ENCODE measurements at regions not wholly inside any gene's neighbourhood (a gene's known extent, or its start where the extent isn't known, plus 50 kb on each side); places are given as distances from the start of the nearest gene placed in this dataset.
"Not testable (repeated sequence)": the region's sequence is repeated elsewhere in the genome, so short reads cannot be mapped to it uniquely, and the experiment has no call there.

DNA sequence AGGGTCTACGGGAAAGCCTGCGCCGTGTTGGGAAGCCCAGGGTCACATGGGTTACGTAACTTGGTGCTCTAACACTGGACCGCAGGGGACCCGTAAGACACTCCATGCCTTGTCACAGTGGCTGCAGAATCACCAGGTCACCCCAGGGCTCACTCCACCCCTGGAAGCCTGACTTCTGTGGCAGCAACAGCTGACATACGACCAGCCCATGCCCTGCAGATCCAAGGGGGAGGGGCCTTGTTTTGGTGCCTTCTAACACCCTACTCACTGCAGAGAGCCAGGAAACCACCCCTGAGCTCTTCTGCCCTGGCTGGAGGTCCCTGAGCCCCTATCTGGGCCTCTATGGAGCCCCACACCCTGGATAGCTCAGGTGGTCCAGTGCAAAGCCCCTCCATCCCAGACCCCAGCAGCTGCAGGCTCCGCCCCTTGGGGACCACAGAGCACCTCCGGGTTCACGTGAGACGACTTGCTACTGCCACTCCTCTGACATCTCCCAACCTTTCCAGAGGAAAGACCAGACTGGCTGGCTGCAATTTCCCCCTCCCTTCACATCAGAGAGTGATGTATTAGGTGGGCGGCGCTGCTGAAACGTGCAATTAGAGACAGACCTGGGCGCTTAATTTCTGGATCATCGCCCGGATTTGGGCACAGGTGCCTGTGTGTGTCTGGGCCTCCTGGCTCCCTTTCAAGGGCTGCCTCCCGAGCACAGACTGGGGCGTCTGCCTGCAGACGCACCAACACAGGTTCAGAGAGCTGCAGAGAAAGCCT is 296.6 kb upstream of the SFSWAP start:
- not testable (repeated sequence) for DNase-seq (ENCODE audit: low read depth in 2 of 2)

DNA sequence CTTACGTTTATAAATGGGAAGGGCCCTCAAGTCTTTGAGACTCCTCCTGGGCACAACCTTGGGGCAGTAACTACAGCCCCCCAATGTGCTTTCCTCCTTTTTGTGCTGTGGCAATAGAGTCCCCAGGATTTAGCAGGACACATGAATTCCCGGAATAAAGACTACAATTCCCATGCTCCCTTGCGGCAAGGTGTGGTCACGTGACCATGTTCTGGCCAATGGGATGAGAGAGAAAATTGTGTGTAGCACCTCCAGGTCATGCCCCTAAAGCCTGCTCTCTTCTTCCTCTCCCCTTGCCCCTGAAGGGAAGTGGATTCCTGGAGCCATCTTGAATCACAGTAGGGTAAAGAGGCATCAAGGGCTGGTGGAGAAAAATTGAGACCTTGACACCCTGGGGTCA is 295.1 kb upstream of the SFSWAP start:
- DNase-seq (ENCODE audit: low read depth in 2 of 2) = no peak

DNA sequence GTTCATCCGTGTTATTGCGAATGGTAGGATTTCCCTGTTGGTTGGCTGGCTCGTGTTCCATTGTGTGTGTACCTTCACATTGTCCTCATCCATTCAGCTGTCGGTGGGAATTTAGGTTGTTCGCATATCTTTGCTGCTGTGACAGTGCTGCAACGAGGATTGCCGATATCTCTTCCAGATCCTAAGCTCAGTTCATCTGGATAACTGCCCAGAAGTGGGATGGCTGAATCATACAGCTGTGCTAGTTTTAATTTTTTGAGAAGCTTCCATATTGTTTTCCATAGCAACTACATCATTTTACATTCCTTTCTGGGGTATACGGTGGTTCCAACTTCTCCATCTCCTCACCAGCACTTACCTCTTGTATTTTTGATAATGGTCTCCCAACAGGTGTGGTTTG is 292.8 kb upstream of the SFSWAP start:
- no peak for DNase-seq (ENCODE audit: low read depth in 2 of 2)

DNA sequence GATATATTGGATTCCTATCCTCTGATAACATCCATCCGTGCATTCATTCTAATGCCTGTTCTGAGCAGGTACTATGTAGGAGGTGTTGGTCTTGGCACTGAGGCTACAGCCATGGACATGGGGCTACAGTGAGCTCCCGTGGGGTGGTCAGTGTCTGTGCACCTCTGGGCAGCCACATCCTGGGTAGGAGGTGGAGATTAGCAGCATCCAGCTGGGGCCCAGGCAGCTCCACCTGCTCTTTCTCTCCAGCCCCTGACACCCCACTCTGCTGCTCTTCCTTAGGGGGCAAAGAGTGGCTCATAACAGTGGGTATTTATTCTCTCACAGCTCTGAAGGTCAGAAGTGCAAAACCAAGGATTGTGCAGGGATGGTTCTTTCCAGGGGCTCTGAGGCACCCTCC is 292.0 kb upstream of the SFSWAP start:
- no peak for DNase-seq (ENCODE audit: low read depth in 2 of 2)

DNA sequence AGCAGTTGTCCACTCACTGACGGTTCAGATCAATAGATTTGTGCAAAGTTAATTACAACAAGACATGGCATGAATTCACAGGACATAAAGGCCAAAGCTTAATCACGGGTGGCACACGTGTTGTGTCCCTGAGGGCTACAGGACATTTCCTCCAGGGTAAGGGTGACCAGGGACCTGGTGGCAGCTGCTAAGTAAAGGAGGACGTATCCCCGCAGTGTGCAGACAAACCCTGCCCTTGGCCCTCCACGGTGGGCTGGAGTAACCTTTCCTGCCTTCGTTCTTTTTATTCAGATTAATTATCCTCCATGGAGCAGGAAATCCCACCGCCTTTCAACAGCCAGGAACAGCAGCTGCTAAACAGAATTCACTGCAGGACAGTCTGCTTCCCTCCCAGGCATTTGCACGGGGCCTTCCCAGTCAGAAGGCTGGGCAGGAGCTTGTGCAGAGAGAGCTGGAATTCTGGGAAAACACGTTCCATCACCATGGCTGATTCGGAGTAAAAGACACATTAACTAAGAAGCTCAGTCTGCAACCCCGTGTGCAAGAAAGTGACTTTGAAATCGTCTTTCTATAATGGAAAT is 289.9 kb upstream of the SFSWAP start:
- no peak for DNase-seq (ENCODE audit: low read depth in 2 of 2)

DNA sequence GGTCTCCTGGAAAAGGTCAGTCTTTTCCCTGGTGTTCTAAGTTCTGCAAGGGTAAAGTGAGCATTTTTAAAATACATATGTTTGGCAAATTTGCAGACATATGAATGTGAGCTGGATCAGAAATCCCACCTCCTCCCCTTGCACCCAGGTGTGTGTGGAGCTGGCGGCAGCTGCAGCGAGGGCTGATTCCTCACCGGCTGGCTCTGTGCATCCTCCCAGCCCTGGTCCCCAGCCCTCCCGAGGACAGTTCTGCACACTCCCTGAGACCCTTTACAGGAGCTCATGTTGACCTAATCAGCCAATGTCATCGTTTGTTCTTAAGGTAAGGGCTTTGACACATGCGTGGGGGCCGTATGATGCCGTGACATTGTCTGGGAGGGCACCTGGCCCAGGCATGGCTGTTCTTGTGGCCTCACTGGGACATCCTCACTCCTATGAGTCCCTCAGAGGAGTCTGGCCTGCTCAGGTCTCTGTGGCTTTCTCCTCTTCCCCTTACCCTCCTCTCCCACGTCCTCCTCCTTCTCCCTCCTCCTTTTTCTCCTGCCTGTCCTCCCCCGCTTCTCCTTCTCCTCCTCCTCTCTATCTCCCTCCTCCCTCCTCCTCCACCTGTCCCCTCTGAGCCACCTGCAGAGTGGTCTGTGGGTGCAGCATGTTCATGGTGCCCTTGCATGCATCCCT is 289.2 kb upstream of the SFSWAP start:
- no peak for DNase-seq (ENCODE audit: low read depth in 2 of 2)

DNA sequence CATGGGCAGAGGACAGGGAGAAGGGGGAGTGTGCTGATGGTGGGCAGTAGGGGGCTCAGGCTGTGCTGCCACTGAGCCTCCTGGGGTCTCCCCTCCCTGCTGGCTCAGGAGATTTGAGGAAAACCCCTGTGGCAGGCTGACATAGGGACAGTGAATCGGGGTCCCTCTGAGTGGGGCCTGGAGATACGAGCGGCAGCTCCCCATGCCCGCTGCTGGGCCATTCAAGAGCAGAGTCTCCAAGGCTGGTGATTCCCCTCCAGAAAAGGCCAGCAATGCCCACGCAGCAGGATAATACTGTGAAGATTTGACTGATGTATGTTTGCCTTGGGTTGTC is 288.7 kb upstream of the SFSWAP start:
- no peak for DNase-seq (ENCODE audit: low read depth in 2 of 2)

DNA sequence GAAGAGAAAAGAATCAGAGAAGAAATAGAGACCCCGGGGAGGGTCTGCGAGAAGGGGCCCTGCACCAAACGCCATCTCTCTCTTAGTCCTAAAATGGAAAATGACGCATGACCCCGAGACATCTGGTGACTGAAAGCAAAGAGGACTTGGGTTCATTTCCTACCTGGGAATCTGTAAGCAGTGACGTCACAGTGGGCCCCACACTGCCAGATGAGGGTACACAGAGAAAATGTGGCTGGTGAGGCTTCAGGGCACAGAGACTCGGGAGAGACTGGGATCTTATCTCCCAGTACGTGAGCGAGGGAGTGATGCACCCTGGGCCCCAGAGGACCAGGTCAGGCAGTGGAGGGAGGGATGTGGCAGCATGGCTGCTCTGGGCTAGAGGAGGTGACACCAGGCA is 288.1 kb upstream of the SFSWAP start:
- no peak for DNase-seq (ENCODE audit: low read depth in 2 of 2)

DNA sequence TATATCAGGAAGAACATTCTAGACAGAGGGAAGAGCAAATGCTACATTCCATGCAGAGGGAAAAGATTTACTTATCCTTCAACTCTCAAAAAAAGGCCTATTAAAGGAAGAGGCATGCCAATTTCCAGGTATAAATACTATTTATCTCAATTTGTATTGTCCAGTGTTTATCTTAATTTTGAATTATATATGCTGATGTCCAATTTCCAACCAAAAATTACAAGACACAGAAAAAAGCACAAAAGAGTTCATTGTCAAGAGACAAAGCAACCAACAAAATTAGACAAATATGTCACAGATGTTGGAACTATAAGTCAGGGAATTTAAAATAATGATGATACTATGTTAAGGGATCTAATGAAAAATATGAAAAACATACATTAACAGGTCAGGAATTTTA is 286.6 kb upstream of the SFSWAP start:
- no peak for DNase-seq (ENCODE audit: low read depth in 2 of 2)

DNA sequence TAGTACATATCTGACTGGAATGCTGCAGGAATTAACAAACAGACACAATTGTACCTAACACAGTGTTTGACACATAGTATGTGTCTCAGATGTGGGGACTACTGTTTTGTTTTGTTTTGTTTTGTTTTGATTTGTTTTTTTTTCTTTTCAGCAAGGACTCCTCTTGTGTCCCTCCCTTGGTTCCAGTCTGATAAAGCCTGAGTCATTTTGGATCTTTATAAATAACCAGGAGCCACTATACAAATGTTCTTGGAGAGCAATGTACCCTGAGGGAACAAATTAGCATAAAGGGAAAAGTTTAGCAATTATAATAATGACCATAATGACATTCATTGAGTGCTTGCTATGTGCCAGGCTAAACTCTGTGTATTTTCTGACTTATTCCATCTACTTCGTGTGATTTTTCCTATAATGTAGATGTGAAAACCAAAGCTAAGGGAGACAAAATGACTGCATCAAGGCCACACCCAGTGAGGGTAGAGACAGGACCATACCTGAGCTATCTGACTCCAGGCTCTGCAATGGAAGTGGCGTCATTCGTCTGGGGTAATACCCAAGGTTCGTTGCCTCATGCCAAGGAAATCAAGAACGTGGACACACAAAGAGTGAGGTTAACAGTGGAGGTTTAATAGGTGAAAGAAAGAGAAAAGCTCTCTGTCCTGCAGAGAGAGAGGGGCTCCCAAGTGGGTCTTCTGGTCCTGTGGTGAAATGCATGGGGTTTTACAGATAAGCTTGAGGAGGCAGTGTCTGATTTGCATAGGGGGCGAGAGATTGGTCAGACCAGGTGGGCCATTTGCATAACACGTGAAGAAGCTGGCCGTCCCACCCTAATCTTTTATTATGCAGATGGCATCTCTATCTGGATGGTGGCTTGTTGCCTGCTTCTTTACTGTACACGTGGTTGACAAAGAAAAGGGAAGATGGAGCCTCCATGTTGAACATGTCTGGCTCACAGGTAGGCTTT is 285.5 kb upstream of the SFSWAP start:
- DNase-seq (ENCODE audit: low read depth in 2 of 2) = no peak

DNA sequence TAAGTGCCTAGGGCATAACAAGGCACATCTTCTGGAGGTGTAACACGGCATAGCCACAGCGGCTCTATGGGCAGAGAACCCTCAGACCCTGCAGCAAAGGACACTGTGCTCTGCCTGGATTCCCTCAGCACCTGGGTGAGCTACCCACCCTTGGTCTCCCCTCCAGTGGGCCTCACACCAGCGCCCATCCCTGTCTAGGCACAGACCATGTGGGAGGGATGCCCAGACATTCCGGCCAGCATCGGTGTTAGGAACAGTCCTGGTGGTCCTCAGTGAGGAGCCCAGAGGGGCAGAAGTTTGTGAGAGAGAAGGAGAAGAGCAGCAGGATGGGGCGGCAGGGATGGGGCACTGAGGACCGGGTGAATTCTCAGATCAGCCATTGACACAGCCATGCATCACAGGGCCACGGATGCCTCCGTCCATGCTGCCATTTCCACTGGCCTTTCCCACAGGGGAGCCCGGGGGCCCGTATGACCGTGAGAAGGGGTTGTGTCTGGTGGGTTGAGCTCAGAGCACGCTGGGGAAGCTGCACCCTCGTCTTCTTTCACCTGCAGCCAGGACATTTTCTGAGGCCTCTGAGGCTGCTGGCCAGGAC is 282.7 kb upstream of the SFSWAP start:
- no peak for DNase-seq (ENCODE audit: low read depth in 2 of 2)

DNA sequence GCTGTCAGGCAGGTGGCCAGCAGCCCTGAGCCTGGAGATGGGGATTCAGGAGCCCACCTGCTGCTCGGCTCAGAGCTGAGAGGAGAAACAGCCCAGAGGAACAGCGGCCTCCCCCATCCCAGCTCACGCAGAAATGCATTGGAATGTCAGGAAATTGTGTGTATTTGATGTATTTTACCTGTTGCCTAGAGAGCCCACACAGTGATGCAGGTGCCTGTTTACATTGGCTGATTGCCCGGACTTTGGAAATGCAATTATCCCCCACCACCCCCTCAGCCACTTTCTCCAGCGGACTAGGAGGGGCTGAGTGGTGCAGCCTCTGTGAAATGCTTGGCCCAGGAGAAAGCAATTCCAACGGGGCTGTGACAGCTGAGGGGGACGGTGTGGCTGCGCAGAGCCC is 281.7 kb upstream of the SFSWAP start:
- DNase-seq (ENCODE audit: low read depth in 2 of 2) = not testable (repeated sequence)

DNA sequence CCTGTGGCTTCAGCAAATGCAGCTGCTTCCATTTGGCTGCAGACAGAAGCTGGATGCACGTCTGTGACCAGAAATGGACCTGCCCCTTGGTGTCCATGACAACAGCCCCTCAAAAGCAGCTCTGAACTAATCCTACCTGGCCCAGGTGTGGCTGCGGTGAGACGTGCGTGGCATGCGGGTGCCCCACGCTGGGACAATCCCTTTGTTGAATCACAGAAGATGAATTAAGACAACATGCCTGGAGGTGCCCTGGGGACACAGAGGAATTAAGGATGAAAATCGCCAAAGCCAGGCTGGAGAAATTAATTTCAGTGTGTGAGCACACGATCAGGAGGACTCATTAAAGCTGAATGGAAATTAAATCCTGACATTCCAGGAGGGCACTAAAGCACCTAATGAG is 281.2 kb upstream of the SFSWAP start:
- DNase-seq (ENCODE audit: low read depth in 2 of 2) = not testable (repeated sequence)

DNA sequence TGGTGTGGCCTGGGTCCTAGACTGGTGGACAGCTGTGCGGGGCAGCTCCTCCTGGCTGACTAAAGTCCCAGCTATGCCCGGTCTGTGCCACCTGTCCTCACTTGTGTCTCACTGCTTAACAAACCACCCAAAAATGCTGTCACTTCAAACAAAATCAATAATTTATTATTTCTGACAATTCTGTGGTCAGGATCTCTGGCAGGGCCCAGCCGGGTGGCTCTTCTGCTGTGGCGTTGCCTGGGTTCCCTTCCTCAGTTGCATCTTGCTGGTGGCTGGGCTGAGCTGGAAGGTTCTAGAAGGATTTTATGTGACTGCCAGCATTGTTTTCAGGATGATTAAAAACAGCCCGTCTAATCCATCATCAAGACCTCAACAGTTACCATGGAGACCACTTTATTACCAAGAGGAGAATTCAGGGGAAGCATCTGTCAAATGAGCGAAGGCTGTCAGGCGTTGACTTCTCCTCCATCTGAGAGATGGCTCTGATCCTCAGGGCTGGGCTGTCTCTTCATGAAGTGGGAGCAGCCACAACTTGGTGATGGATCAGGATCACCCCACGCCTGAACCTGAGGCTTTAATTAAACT is 280.6 kb upstream of the SFSWAP start:
- no peak for DNase-seq (ENCODE audit: low read depth in 2 of 2)

DNA sequence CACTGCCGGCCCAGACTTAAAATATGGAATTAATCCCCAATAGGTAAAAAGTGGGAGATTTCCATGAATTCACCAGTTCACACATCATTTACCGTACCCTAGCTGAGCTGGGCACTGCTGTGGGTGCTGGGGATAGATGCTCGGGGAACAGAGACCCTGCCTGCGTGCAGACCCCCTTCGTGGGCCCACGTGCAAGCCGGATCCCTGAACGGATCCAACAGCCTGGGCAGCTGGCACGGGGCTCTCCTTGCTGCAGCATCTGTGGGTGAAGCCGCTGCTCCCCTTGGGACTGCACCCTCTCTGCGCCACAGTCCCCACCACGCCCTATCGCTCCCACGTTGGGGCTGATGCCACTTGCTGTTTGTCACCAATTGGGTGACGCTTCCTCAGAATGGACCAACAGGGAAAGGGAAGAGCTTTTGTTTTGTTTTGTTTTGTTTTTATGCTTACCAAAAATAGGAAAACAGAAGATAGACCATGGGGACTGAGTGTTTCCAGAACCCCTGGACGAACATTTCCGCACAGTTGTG is 279.7 kb upstream of the SFSWAP start:
- not testable (repeated sequence) for DNase-seq (ENCODE audit: low read depth in 2 of 2)

DNA sequence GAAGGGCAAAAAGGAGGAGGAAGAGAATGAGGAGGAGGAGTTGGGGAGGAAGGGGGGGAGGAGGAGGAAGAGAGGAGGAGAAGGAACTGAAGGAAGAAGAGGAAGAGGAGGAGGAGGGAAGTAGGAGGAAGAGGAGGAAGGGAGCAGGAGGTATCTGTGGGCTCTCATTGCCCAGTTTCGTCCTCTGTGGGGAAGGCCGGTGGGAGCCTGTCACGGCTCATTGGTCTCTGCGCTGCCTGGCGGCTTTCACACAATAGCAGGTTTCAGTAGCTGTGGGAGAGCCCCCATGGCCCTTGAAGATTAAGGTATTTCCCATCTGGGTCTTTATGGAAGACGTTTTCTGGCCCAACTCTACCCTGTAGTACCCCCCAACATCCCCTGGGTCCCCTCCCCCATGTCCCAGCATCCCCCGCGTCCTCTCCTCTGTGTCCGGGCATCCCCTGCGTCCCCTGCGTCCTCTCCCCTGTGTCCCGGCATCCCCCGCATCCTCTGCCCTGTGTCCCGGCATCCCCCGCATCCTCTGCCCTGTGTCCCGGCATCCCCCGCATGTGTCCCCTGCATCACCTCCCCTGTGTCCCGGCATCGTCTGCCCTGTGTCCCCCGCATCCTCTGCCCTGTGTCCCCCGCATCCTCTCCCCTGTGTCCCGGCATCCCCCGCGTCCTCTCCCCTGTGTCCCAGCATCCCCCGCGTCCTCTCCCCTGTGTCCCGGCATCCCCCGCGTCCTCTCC is 278.2 kb upstream of the SFSWAP start:
- DNase-seq (ENCODE audit: low read depth in 2 of 2) = no peak

DNA sequence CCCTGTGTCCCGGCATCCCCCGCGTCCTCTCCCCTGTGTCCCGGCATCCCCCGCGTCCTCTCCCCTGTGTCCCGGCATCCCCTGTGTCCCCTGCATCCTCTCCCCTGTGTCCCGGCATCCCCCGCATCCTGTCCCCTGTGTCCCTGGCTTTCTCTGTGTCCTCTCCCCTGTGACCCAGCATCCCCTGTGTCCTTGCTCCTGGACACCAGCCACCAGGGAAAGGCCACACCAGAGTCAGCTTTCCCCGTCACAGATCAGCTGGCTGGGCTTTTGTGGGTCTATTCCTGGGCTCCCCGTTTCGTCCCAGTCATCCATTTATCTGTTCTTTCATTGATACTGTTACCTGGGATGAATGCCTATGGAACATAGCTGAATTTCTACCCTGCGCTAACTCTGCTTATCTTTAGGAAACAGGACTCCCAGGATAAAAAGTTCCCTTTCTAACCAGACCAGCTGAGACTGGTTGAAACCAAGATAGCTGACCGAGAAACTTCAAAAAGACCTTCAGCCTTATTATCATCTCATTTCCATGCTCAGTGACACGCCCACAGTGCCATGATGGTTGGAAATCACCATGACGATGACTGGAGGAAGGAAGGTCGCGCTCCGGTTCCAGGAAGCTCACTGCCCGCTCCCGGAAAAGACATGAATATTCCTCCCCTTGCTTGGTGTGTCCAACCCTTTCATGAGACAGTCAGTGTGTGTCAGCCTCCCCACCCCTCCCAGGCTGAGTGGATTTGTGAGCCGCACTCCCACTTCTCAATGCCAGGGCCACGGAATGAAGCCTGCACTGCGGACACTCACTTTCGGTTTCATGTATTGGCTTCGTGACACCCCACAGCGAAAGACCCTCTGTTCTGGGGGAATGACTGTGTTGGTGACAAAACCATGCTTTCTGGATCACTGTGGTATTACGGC is 276.4 kb upstream of the SFSWAP start:
- no peak for DNase-seq (ENCODE audit: low read depth in 2 of 2)

DNA sequence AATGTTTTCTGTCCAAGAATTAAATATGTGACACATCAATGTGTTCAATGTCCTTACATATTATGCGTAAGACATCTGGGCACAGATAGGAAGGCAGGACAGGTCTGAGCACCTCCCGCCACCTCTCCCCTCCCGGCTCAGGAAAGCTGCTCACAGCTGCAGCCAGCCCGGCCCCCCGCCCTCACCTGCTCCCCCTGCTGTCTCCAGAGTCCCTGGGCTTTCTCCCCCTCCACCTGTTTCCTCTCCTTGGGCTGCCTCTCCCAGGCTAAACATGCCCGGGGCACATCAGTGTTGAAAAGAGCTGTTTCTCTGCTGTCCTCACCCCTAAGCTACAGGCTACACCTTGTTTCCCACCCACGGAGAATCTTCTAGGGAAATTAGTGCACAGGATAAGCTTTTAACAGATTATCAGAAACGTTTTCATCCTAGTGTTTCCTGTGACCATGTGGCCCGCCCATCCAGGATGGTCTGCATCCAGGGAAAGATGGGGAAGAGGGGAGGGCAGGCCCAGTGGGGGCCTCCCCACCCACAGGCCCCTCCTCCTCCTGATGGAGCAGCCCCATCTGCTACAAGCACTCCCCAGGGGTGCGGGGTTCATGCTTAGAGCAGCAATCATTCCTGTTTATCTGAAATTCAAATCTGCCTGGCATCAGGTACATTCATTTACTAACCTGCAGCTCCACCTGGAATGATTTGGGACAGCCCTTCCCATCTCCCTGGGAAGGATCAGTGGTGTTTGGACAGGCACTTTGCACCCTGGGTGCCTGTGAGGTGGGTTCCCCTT is 273.8 kb upstream of the SFSWAP start:
- no peak for DNase-seq (ENCODE audit: low read depth in 2 of 2)
